K562 (cell line): ENCODE measurements at regions not wholly inside any gene's neighbourhood (a gene's known extent, or its start where the extent isn't known, plus 50 kb on each side); places are given as distances from the start of the nearest gene placed in this dataset.

Source experiments
- ATAC-seq: fragments of 200-7000 bp; cut with Tn5 transposase; 3 replicates; pipeline ENCODE4 v1.9.1; 2020; ENCODE audit warnings: moderate library complexity
- BruUV-seq: library from RNA; stranded (reverse); fragments of 400-500 nt; replicated peaks from 2 replicates; lab custom pipeline; 2021; lab: Mats Ljungman, UMichigan
- CTCF ChIA-PET: fragments of 300-600 bp; formaldehyde crosslinking; extraction: SDS; loops from one replicate; lab custom pipeline; 2021; ENCODE audit warnings: low intra/inter-chr PET ratio; lab: Yijun Ruan, JAX
- POLR2A ChIA-PET: fragments of 300-600, 350-650 bp; sonication (Branson Sonifier 250); formaldehyde crosslinking; extraction: SDS; loops from one replicate; lab custom pipeline; 2021; ENCODE audit warnings: antibody characterized with exemption, inconsistent platforms; lab: Yijun Ruan, JAX
- DNase-seq, 4 experiments: peaks; one replicate each; pipeline versions ENCODE4 v3.0.0 to v3.0.0-alpha.2; 2011 to 2018; ENCODE audit warnings: low spot score in 3 of 4, mixed read lengths in 3 of 4; ENCODE audit errors: extremely low read depth in 1 of 4
- FAIRE-seq: peaks from 2 replicates; lab custom pipeline; 2011; peaks lifted over from hg19 to GRCh38; lab: Jason Lieb, UNC
- H2AFZ ChIP-seq: 2 replicates; pipeline ENCODE4 v1.6.0; 2011; ENCODE audit warnings: low read depth, low read length, control low read depth, inconsistent platforms
- H3K27ac ChIP-seq: fragments of 200-600 bp; 3 replicates; pipeline ENCODE4 v1.8.0; 2011; ENCODE audit warnings: low read depth, mild to moderate bottlenecking, control low read depth, inconsistent platforms, low read length, moderate library complexity, mixed read lengths; ENCODE audit errors: extremely low read depth
- H3K27me3 ChIP-seq, 2 experiments: fragments of 300-600 bp in 1 of 2; 2 replicates in 1 of 2; 3 replicates in 1 of 2; pipeline versions ENCODE4 v1.6.0 to v1.8.0; 2011; ENCODE audit warnings: inconsistent platforms in 2 of 2, low read length in 2 of 2, mild to moderate bottlenecking in 1 of 2, mixed read lengths in 1 of 2, moderate library complexity in 1 of 2; ENCODE audit not compliant: control insufficient read depth in 2 of 2, insufficient read depth in 2 of 2
- H3K36me3 ChIP-seq: fragments of 300-600 bp; 3 replicates; pipeline ENCODE4 v1.8.0; 2011; ENCODE audit warnings: mild to moderate bottlenecking, low read length, inconsistent platforms; ENCODE audit not compliant: control insufficient read depth, insufficient read depth
- H3K4me1 ChIP-seq, 2 experiments: fragments of 200-600 bp in 1 of 2; replicated peaks in 1 of 2; 2 replicates in 1 of 2; 3 replicates in 1 of 2; pipeline versions ENCODE4 v1.5.1 to v1.8.0; 2011; ENCODE audit warnings: inconsistent platforms in 2 of 2, low read length in 2 of 2, mild to moderate bottlenecking in 1 of 2, mixed read lengths in 1 of 2, moderate library complexity in 1 of 2; ENCODE audit not compliant: control insufficient read depth in 2 of 2, insufficient read depth in 2 of 2
- H3K4me2 ChIP-seq: 2 replicates; pipeline ENCODE4 v1.6.1; 2011; ENCODE audit warnings: low read length, control low read depth, inconsistent platforms, mixed read lengths; ENCODE audit not compliant: insufficient read depth
- H3K4me3 ChIP-seq: fragments of 200-600 bp; sonication (generic), shearing (Covaris generic); 2 replicates; pipeline ENCODE4 v1.5.1; 2016; ENCODE audit warnings: control low read depth, inconsistent platforms
- H3K79me2 ChIP-seq: fragments of 200-600 bp; 3 replicates; pipeline ENCODE4 v1.8.0; 2011; ENCODE audit warnings: low read length, inconsistent platforms; ENCODE audit not compliant: control insufficient read depth, insufficient read depth
- H3K9ac ChIP-seq, 2 experiments: 2 replicates each; pipeline versions ENCODE4 v1.6.0 to v1.6.1; 2011; ENCODE audit warnings: low read depth in 2 of 2, low read length in 2 of 2, control low read depth in 1 of 2, inconsistent platforms in 1 of 2, mild to moderate bottlenecking in 1 of 2, mixed read lengths in 1 of 2; ENCODE audit not compliant: insufficient read depth in 1 of 2
- H3K9me1 ChIP-seq: one replicate; pipeline ENCODE4 v1.6.0; 2011; ENCODE audit warnings: inconsistent platforms, mild to moderate bottlenecking, low read length, moderate library complexity; ENCODE audit not compliant: control insufficient read depth, insufficient read depth
- H3K9me3 ChIP-seq: replicated peaks from 2 replicates; pipeline ENCODE4 v1.5.1; 2011; ENCODE audit warnings: low read depth, low read length, inconsistent platforms; ENCODE audit not compliant: control insufficient read depth, insufficient read depth
- H4K20me1 ChIP-seq: replicated peaks from 2 replicates; pipeline ENCODE4 v1.6.1; 2011; ENCODE audit warnings: low read length, inconsistent platforms, mixed read lengths; ENCODE audit not compliant: control insufficient read depth, insufficient read depth
- C11orf30 ChIP-seq: fragments of 450-650 bp; IDR thresholded peaks from 2 replicates; pipeline ENCODE4 v1.6.1; 2016; ENCODE audit warnings: low read depth, mild to moderate bottlenecking
- CBFA2T3 ChIP-seq: fragments of 450-650 bp; IDR thresholded peaks from 2 replicates; pipeline ENCODE4 v1.6.1; 2017
- EHMT2 ChIP-seq: fragments of 450-650 bp; IDR thresholded peaks from 2 replicates; pipeline ENCODE4 v1.6.1; 2018; ENCODE audit warnings: antibody characterized with exemption
- MAFF ChIP-seq: IDR thresholded peaks from 2 replicates; pipeline ENCODE4 v1.6.1; 2012; ENCODE audit warnings: low read length, improper control_type of control experiment
- MAFG ChIP-seq: fragments of 450-650 bp; conservative IDR thresholded peaks from 2 replicates; pipeline ENCODE4 v1.6.1; 2016; ENCODE audit warnings: missing genetic modification characterization, missing compliant biosample characterization
- MNT ChIP-seq, 2 experiments: fragments of 450-650 bp; conservative IDR thresholded peaks; 2 replicates each; pipeline ENCODE4 v1.6.1; 2017; ENCODE audit warnings: mild to moderate bottlenecking in 2 of 2, moderate library complexity in 2 of 2
- WGBS: fragments of 100-300 bp; shearing (Covaris generic); methylation state at CpG from one replicate; pipeline ENCODE4 v1.1.6; 2016; ENCODE audit warnings: low coverage, mixed read lengths; ENCODE audit not compliant: insufficient coverage; ENCODE audit errors: missing lambda C conversion rate; 5-methylcytosine and 5-hydroxymethylcytosine counted together
- in situ Hi-C: fragments of 300-500 bp; cut with MboI; formaldehyde crosslinking; loops from 4 replicates; pipeline ENCODE4 v1.15.0; 2018; ENCODE audit warnings: inconsistent platforms, mixed read lengths
- intact Hi-C: fragments of 100-400 bp; cut with micrococcal nuclease; formaldehyde crosslinking; loops from 2 replicates; pipeline ENCODE4 v1.14.2; 2022
- TF ChIP-seq, protein P1 (sequence below): fragments of 450-650 bp; formaldehyde crosslinking; IDR thresholded peaks from 2 replicates; pipeline ENCODE4 v1.4.0; 2020; ENCODE audit warnings: mild to moderate bottlenecking, moderate library complexity

GRCh38 chr3:72445827-72446217 is 402.4 kb downstream of the SHQ1 start:
- H3K27me3 ChIP-seq = no peaks in the 10 kb centered on the region
- in situ Hi-C loops = no loop called here
- TSS peak; percentile 41 for BruUV-seq
- peak overlapping the region; percentile 88 for H3K27ac ChIP-seq
- FAIRE-seq = no peak
- WGBS = 0% methylated on average over 4 of the region's 4 CpGs
- peaks cover 27 to 39% of the 10 kb centered on the region in 2 experiments for H3K4me1 ChIP-seq
- POLR2A ChIA-PET = no interaction called here
- H2AFZ ChIP-seq = no peak overlapping the region
- peaks cover 27% of the 10 kb centered on the region for H3K36me3 ChIP-seq
- TF ChIP-seq CBFA2T3 = no peak
- TF ChIP-seq, protein P1, sequence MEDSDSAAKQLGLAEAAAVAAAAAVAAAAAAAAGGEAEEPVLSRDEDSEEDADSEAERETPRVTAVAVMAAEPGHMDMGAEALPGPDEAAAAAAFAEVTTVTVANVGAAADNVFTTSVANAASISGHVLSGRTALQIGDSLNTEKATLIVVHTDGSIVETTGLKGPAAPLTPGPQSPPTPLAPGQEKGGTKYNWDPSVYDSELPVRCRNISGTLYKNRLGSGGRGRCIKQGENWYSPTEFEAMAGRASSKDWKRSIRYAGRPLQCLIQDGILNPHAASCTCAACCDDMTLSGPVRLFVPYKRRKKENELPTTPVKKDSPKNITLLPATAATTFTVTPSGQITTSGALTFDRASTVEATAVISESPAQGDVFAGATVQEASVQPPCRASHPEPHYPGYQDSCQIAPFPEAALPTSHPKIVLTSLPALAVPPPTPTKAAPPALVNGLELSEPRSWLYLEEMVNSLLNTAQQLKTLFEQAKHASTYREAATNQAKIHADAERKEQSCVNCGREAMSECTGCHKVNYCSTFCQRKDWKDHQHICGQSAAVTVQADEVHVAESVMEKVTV (CRISPR knock-in tag) = no peak
- no peaks in the 10 kb centered on the region for H3K9me3 ChIP-seq
- peak overlapping the region; percentile 85 for H3K4me2 ChIP-seq
- peak overlapping the region in 1 of 2 experiments; percentile 89; a peak in 2 of 4 replicates for H3K9ac ChIP-seq
- DNase-seq = no peak
- intact Hi-C loops = loop anchor here (5.0 to 10.0 kb wide), 5 partner anchors 41 to 369 kb away; no protein-coding TSS in a partner anchor
- CTCF ChIA-PET = no interaction called here
- peak overlapping the region; percentile 69 for H3K4me3 ChIP-seq
- peaks cover 64% of the 10 kb centered on the region for H3K79me2 ChIP-seq
- no peak for ATAC-seq
- H3K9me1 ChIP-seq = no peaks in the 10 kb centered on the region
- peaks cover 38% of the 10 kb centered on the region; the same call in 1 of the 2 replicates for H4K20me1 ChIP-seq

DNA sequence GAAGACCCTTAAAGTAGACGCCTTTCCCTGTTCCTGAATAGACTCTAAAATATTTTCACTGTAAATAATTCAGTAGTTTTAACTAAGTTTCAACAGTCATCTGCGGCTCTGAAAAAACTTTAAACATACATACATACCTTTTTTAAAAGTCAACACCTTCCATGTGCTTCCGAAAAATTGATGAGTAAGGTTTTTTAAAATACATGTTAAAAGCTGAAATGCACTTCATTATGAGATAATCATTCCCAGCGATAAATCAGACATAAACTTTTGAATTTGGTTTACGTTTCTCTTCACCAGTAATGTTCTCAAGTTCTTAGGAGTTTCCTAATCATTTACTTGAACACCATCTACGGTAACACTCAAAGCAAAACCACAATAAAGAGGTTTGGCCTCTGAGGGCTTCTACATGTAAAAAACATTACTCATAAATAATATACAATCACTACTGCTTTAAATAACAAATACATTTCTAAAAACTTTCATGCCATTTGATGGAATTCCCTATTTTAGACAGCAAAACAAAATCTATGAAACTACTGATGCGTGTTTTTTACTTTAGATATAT is 403.5 kb downstream of the SHQ1 start:
- H3K9me1 ChIP-seq = no peaks in the 10 kb centered on the region
- H3K36me3 ChIP-seq = peaks cover 38% of the 10 kb centered on the region
- peak overlapping the region; percentile 69 for H3K4me3 ChIP-seq
- WGBS = 2% methylated on average over 7 of the region's 7 CpGs
- H3K9ac ChIP-seq = peak overlapping the region in 1 of 2 experiments; percentile 89; a peak in 2 of 4 replicates
- ATAC-seq = no peak
- BruUV-seq = no TSS peak
- POLR2A ChIA-PET = interaction anchor here (1.0 kb wide), 1 partner anchor 14 kb away, joined by 3 read pairs; no protein-coding TSS in a partner anchor
- peak overlapping the region; percentile 71 for H3K4me2 ChIP-seq
- H3K9me3 ChIP-seq = no peaks in the 10 kb centered on the region
- H3K27me3 ChIP-seq = no peaks in the 10 kb centered on the region
- in situ Hi-C loops = no loop called here
- peaks cover 75% of the 10 kb centered on the region for H3K79me2 ChIP-seq
- intact Hi-C loops = loop anchor here (1.0 to 10.0 kb wide), 6 partner anchors 43 to 370 kb away; no protein-coding TSS in a partner anchor
- peak overlapping the region; percentile 88; the same call in 2 of the 3 replicates for H3K27ac ChIP-seq
- H4K20me1 ChIP-seq = peaks cover 38% of the 10 kb centered on the region; the same call in 1 of the 2 replicates
- no peak for FAIRE-seq
- no peak overlapping the region for H2AFZ ChIP-seq
- CTCF ChIA-PET = no interaction called here
- DNase-seq = no peak
- peaks cover 28 to 41% of the 10 kb centered on the region in 2 experiments for H3K4me1 ChIP-seq
- TF ChIP-seq C11orf30 = peak; percentile 95
- TF ChIP-seq MNT (conservative IDR thresholded peaks at IDR 0.05) = peak; percentile 50 to 54; a peak in 3 of 4 replicates
- TF ChIP-seq EHMT2 = no peak
- peak; percentile 94 for TF ChIP-seq MAFG (tag)
- peak; percentile 95 for TF ChIP-seq MAFF
